IMR-90 (cell line): ENCODE measurements at regions not wholly inside any gene's neighbourhood (a gene's known extent, or its start where the extent isn't known, plus 50 kb on each side); places are given as distances from the start of the nearest gene placed in this dataset.

ENCODE experiments used
- ATAC-seq: fragments of 200-7000 bp; cut with Tn5 transposase; 2 replicates; pipeline ENCODE4 v1.9.1; 2020; ENCODE audit warnings: low read depth, mild to moderate bottlenecking, moderate library complexity
- BruUV-seq: library from RNA; stranded (reverse); fragments of 400-500 nt; replicated peaks from 2 replicates; lab custom pipeline; 2021; lab: Mats Ljungman, UMichigan
- CTCF ChIA-PET: fragments of 300-600 bp; formaldehyde crosslinking; extraction: SDS; loops from one replicate; lab custom pipeline; 2021; ENCODE audit warnings: antibody characterized with exemption; lab: Yijun Ruan, JAX
- POLR2A ChIA-PET: fragments of 300-600 bp; sonication (Branson Sonifier 250); formaldehyde crosslinking; loops from one replicate; lab custom pipeline; 2022; ENCODE audit warnings: antibody characterized with exemption; ENCODE audit not compliant: unreplicated experiment; lab: Charles Lee
- DNase-seq: peaks from one replicate; pipeline ENCODE4 v3.0.0; 2013
- H2AFZ ChIP-seq: replicated peaks from 2 replicates; pipeline ENCODE3; 2013; ENCODE audit warnings: low read length, mild to moderate bottlenecking; ENCODE audit not compliant: poor library complexity
- H2AK5ac ChIP-seq: 2 replicates; pipeline ENCODE4 v1.6.1; 2013; ENCODE audit warnings: low read depth, low read length, inconsistent platforms
- H2AK9ac ChIP-seq: replicated peaks from 2 replicates; pipeline ENCODE3; 2013; ENCODE audit warnings: mild to moderate bottlenecking, low read depth, low read length, moderate library complexity; ENCODE audit not compliant: poor library complexity
- H2BK120ac ChIP-seq: 2 replicates; pipeline ENCODE4 v1.6.1; 2013; ENCODE audit warnings: low read depth, low read length, inconsistent platforms
- H2BK15ac ChIP-seq: 3 replicates; pipeline ENCODE4 v1.6.1; 2013; ENCODE audit warnings: low read depth, low read length, inconsistent platforms
- H2BK20ac ChIP-seq: 2 replicates; pipeline ENCODE4 v1.6.1; 2013; ENCODE audit warnings: low read depth, mild to moderate bottlenecking, inconsistent platforms, low read length, moderate library complexity
- H2BK5ac ChIP-seq: 2 replicates; pipeline ENCODE4 v1.6.1; 2013; ENCODE audit warnings: mild to moderate bottlenecking, low read depth, low read length, inconsistent platforms; ENCODE audit not compliant: poor library complexity, severe bottlenecking
- H3K14ac ChIP-seq: replicated peaks from 2 replicates; pipeline ENCODE4 v1.6.1; 2013; ENCODE audit warnings: low read depth, low read length, inconsistent platforms
- H3K18ac ChIP-seq: 2 replicates; pipeline ENCODE4 v1.6.1; 2013; ENCODE audit warnings: low read depth, low read length, control low read depth
- H3K23ac ChIP-seq: 2 replicates; pipeline ENCODE4 v1.6.1; 2013; ENCODE audit warnings: low read depth, low read length, inconsistent platforms
- H3K27ac ChIP-seq: 2 replicates; pipeline ENCODE4 v1.5.1; 2013; ENCODE audit warnings: mild to moderate bottlenecking, control low read depth, low read length; ENCODE audit not compliant: insufficient read depth
- H3K27me3 ChIP-seq: 2 replicates; pipeline ENCODE4 v1.6.1; 2013; ENCODE audit warnings: low read length; ENCODE audit not compliant: control insufficient read depth, insufficient read depth
- H3K36me3 ChIP-seq: 2 replicates; pipeline ENCODE4 v1.6.1; 2013; ENCODE audit warnings: low read length, mixed read lengths; ENCODE audit not compliant: control insufficient read depth, insufficient read depth
- H3K4ac ChIP-seq: 2 replicates; pipeline ENCODE4 v1.6.1; 2013; ENCODE audit warnings: low read depth, low read length, inconsistent platforms
- H3K4me1 ChIP-seq: 2 replicates; pipeline ENCODE4 v1.6.1; 2013; ENCODE audit warnings: low read length, mixed read lengths; ENCODE audit not compliant: control insufficient read depth, insufficient read depth
- H3K4me2 ChIP-seq: 2 replicates; pipeline ENCODE4 v1.6.1; 2013; ENCODE audit warnings: low read depth, mild to moderate bottlenecking, control low read depth, low read length, moderate library complexity
- H3K4me3 ChIP-seq: 2 replicates; pipeline ENCODE4 v1.5.1; 2013; ENCODE audit warnings: low read depth, mild to moderate bottlenecking, control low read depth, low read length, moderate library complexity; ENCODE audit not compliant: insufficient read depth
- H3K56ac ChIP-seq: 2 replicates; pipeline ENCODE4 v1.6.1; 2013; ENCODE audit warnings: low read length, inconsistent platforms; ENCODE audit not compliant: insufficient read depth; ENCODE audit errors: extremely low read depth
- H3K79me1 ChIP-seq, 2 experiments: 2 replicates each; pipeline ENCODE4 v1.6.1; 2013; ENCODE audit warnings: low read length in 2 of 2, inconsistent platforms in 1 of 2, low read depth in 1 of 2
- H3K9ac ChIP-seq: 2 replicates; pipeline ENCODE4 v1.6.1; 2013; ENCODE audit warnings: low read depth, low read length, control low read depth
- H3K9me1 ChIP-seq: 2 replicates; pipeline ENCODE4 v1.6.1; 2013; ENCODE audit warnings: low read length, inconsistent platforms; ENCODE audit not compliant: insufficient read depth
- H3K9me3 ChIP-seq: 2 replicates; pipeline ENCODE4 v1.6.1; 2013; ENCODE audit warnings: low read length; ENCODE audit not compliant: control insufficient read depth, insufficient read depth
- H4K20me1 ChIP-seq: 2 replicates; pipeline ENCODE4 v1.6.1; 2013; ENCODE audit warnings: low read length, inconsistent platforms; ENCODE audit not compliant: insufficient read depth
- H4K5ac ChIP-seq: 2 replicates; pipeline ENCODE4 v1.6.1; 2013; ENCODE audit warnings: mild to moderate bottlenecking, low read depth, low read length, control low read depth
- H4K8ac ChIP-seq, 2 experiments: 2 replicates each; pipeline ENCODE4 v1.6.1; 2013; ENCODE audit warnings: low read depth in 2 of 2, low read length in 2 of 2, control low read depth in 1 of 2, inconsistent platforms in 1 of 2
- H4K91ac ChIP-seq: 2 replicates; pipeline ENCODE4 v1.6.1; 2013; ENCODE audit warnings: low read depth, low read length, inconsistent platforms; ENCODE audit not compliant: insufficient read depth
- BHLHE40 ChIP-seq: fragments of 150-350 bp; IDR thresholded peaks from 2 replicates; pipeline ENCODE4 v1.6.1; 2016; ENCODE audit warnings: mild to moderate bottlenecking, low read depth, low read length
- CEBPB ChIP-seq: IDR thresholded peaks from 2 replicates; pipeline ENCODE4 v1.6.1; 2012; ENCODE audit warnings: low read depth, low read length, improper control_type of control experiment
- CHD1 ChIP-seq: IDR thresholded peaks from 2 replicates; pipeline ENCODE4 v1.6.1; 2012; ENCODE audit warnings: low read depth, low read length, improper control_type of control experiment
- CTCF ChIP-seq: conservative IDR thresholded peaks from 2 replicates; pipeline ENCODE4 v1.5.1; 2012; ENCODE audit warnings: mild to moderate bottlenecking, low read depth, low read length, improper control_type of control experiment
- FOS ChIP-seq: fragments of 150-350 bp; IDR thresholded peaks from 2 replicates; pipeline ENCODE4 v1.6.1; 2016; ENCODE audit warnings: low read depth, low read length
- MAFK ChIP-seq: IDR thresholded peaks from 2 replicates; pipeline ENCODE4 v1.6.1; 2012; ENCODE audit warnings: low read depth, low read length, improper control_type of control experiment
- MAZ ChIP-seq: IDR thresholded peaks from 2 replicates; pipeline ENCODE4 v1.6.1; 2012; ENCODE audit warnings: low read depth, mild to moderate bottlenecking, low read length, improper control_type of control experiment, moderate library complexity, borderline replicate concordance
- MXI1 ChIP-seq: IDR thresholded peaks from 2 replicates; pipeline ENCODE4 v1.6.1; 2012; ENCODE audit warnings: low read depth, mild to moderate bottlenecking, low read length, moderate library complexity, borderline replicate concordance
- NFE2L2 ChIP-seq: fragments of 150-350 bp; IDR thresholded peaks from 2 replicates; pipeline ENCODE4 v1.6.1; 2016; ENCODE audit warnings: low read depth, mild to moderate bottlenecking, low read length
- POLR2A ChIP-seq: IDR thresholded peaks from 2 replicates; pipeline ENCODE4 v1.6.1; 2012; ENCODE audit warnings: mild to moderate bottlenecking, low read depth, low read length
- RAD21 ChIP-seq: IDR thresholded peaks from 2 replicates; pipeline ENCODE4 v1.6.1; 2012; ENCODE audit warnings: low read length, improper control_type of control experiment
- RCOR1 ChIP-seq: IDR thresholded peaks from 2 replicates; pipeline ENCODE4 v1.6.1; 2012; ENCODE audit warnings: mild to moderate bottlenecking, low read length, improper control_type of control experiment; ENCODE audit not compliant: insufficient replicate concordance
- RFX5 ChIP-seq: IDR thresholded peaks from 2 replicates; pipeline ENCODE4 v1.8.0; 2012; ENCODE audit warnings: low read depth, mild to moderate bottlenecking, low read length, moderate library complexity
- SMC3 ChIP-seq: fragments of 150-350 bp; IDR thresholded peaks from 2 replicates; pipeline ENCODE4 v1.6.1; 2016; ENCODE audit warnings: low read depth, mild to moderate bottlenecking, antibody characterized with exemption, low read length, moderate library complexity
- WGBS, 2 experiments: methylation state at CpG; one replicate each; pipeline versions ENCODE4 v1.1.5 to v1.1.7; 2013; ENCODE audit warnings: missing lambda C conversion rate in 2 of 2; ENCODE audit not compliant: insufficient read length in 1 of 2; ENCODE audit errors: extremely low coverage in 2 of 2; 5-methylcytosine and 5-hydroxymethylcytosine counted together
- dilution Hi-C: fragments of 300-500 bp; cut with HindIII; formaldehyde crosslinking; loops from one replicate; pipeline ENCODE4 v1.14.3; 2018; ENCODE audit warnings: low sequenced_read_pairs; ENCODE audit not compliant: unreplicated experiment
- in situ Hi-C: fragments of 300-500 bp; cut with MboI; formaldehyde crosslinking; loops from 3 replicates; pipeline ENCODE4 v1.14.3; 2019; ENCODE audit warnings: low sequenced_read_pairs, inconsistent platforms, mixed read lengths
- intact Hi-C: fragments of 100-400 bp; cut with micrococcal nuclease; formaldehyde crosslinking; loops from 2 replicates; pipeline ENCODE4 v1.10.0; 2022
- TF ChIP-seq, protein P1 (sequence below): fragments of 150-350 bp; IDR thresholded peaks from 2 replicates; pipeline ENCODE4 v1.6.1; 2016; ENCODE audit warnings: low read depth, mild to moderate bottlenecking, low read length, moderate library complexity, borderline replicate concordance
- TF ChIP-seq, protein P2 (sequence below): fragments of 150-350 bp; IDR thresholded peaks from 2 replicates; pipeline ENCODE4 v1.6.1; 2017; ENCODE audit warnings: mild to moderate bottlenecking, antibody characterized with exemption, low read length, low read depth

DNA sequence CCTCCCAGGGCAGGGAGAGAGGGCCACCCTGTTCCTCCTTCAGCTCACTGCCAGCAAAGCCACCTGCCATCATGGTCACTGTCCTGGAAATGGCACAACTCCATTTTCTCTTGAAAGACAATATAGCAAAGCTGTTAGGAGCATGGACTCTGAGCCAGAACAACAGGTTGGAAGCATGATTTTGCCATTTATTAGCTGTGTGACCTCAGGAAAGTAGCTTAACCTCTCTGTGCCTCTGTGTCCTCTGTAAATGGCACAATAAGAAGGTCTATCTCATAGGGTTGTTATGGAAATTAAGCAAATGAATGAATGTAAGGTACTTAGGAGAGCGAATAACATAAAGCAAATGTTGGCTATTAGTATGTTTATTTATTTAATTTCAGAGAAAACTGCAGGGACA is 730.4 kb upstream of the ID2 start:
- in situ Hi-C loops = no loop called here
- CTCF ChIA-PET = no interaction called here
- Histone ChIP-seq H3K9me3 (no peaks in the 10 kb centered on the region), H4K20me1 (no peaks in the 10 kb centered on the region), H3K18ac (no peak overlapping the region), H3K4me1 (no peaks in the 10 kb centered on the region), H2AFZ (no peak overlapping the region), H4K91ac (no peak overlapping the region), H3K9me1 (no peaks in the 10 kb centered on the region), H3K9ac (no peak overlapping the region), H2BK15ac (no peak overlapping the region), H4K8ac (no peak overlapping the region), H2BK20ac (no peak overlapping the region), H2BK5ac (no peak overlapping the region), H3K4me3 (no peak overlapping the region), H3K23ac (no peak overlapping the region), H3K79me1 (no peaks in the 10 kb centered on the region), H3K27me3 (peaks cover 6% of the 10 kb centered on the region), H3K4ac (no peak overlapping the region), H3K4me2 (no peak overlapping the region), H2BK120ac (no peak overlapping the region), H3K56ac (no peak overlapping the region), H2AK9ac (no peak overlapping the region), H3K36me3 (no peaks in the 10 kb centered on the region), H2AK5ac (no peak overlapping the region), H3K14ac (no peak overlapping the region), H3K27ac (no peak overlapping the region), H4K5ac (no peak overlapping the region)
- dilution Hi-C loops = no loop called here
- ATAC-seq (no peak), DNase-seq (no peak)
- intact Hi-C loops = no loop called here
- BruUV-seq = no TSS peak
- POLR2A ChIA-PET = no interaction called here
- TF ChIP-seq CHD1 (no peak), SMC3 (no peak), FOS (no peak), RFX5 (no peak), MXI1 (no peak), POLR2A (no peak), MAFK (no peak), CTCF (no peak), BHLHE40 (no peak), RAD21 (no peak), RCOR1 (no peak), MAZ (no peak), NFE2L2 (no peak), CEBPB (no peak)
- TF ChIP-seq, protein P1, sequence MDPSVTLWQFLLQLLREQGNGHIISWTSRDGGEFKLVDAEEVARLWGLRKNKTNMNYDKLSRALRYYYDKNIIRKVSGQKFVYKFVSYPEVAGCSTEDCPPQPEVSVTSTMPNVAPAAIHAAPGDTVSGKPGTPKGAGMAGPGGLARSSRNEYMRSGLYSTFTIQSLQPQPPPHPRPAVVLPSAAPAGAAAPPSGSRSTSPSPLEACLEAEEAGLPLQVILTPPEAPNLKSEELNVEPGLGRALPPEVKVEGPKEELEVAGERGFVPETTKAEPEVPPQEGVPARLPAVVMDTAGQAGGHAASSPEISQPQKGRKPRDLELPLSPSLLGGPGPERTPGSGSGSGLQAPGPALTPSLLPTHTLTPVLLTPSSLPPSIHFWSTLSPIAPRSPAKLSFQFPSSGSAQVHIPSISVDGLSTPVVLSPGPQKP = no peak
- TF ChIP-seq, protein P2, sequence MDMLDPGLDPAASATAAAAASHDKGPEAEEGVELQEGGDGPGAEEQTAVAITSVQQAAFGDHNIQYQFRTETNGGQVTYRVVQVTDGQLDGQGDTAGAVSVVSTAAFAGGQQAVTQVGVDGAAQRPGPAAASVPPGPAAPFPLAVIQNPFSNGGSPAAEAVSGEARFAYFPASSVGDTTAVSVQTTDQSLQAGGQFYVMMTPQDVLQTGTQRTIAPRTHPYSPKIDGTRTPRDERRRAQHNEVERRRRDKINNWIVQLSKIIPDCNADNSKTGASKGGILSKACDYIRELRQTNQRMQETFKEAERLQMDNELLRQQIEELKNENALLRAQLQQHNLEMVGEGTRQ = no peak
- WGBS, 2 experiments = no CpG with 5 or more reads among the region's 1 CpG
